Stimulated activated CD4-positive, alpha-beta T cell treated with anti-CD3 and anti-CD28 coated beads, Interleukin-1b, Interleukin-23, amount 100 ng/mL, for 48 hours (primary cell): ENCODE measurements at regions not wholly inside any gene's neighbourhood (a gene's known extent, or its start where the extent isn't known, plus 50 kb on each side); places are given as distances from the start of the nearest gene placed in this dataset.

Experiments used
- DNase-seq: peaks from one replicate; pipeline ENCODE4 v3.0.0-alpha.2; 2020

DNA sequence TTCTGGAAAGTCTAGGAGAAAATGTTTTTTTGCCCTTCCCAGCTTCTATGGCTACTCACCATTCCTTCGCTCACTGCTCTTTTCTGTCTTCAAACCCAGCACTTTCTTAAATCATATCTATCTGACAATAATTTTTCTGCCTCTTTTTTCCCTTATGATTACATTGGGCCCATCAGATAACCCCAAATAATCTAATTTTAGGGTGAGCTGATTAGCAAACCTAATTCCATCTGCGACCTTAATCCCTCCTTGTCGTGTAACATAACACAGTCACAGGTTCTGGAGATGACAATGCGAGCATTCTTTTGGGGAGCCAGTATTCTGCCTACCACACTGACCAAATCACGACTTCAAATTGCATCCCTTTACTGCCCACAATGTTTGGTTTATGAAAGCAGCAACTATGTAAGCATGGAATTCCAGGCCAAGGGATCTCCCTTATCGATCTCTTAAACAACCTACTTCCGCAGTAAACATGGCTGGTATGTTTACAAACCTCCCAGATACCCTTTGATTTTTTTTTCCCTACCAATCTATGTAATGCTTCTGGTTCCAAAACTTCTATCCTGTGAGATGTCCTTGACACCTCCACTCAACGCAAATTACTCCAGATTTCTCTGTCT lies 2122.2 kb downstream of the MAT2B start:
- no peak for DNase-seq

DNA sequence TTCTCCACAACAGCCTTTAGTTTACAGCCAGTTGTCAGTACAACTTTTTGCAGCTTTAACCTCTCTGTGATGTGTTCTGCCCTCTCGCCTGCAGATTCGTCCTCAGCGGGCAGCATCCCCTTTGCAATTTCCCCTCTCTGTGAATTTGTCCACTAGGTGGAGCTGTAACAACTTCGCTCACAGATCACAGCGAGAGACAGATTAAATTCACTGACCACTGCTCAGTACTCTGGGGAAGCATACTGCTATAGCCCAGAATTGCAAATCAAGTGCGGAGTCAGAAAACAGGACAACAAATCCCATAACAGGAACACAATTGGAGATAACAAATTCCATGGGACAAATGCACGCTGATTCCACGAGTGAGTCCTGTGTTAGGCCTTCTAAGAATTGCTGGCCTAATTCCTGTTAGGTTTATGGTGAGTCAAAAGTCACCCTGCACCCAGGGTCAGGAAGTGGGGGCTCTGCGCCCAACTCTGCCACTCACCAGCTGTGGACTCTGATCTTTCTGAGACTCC lies 2124.9 kb downstream of the MAT2B start:
- DNase-seq: peak; percentile 1

DNA sequence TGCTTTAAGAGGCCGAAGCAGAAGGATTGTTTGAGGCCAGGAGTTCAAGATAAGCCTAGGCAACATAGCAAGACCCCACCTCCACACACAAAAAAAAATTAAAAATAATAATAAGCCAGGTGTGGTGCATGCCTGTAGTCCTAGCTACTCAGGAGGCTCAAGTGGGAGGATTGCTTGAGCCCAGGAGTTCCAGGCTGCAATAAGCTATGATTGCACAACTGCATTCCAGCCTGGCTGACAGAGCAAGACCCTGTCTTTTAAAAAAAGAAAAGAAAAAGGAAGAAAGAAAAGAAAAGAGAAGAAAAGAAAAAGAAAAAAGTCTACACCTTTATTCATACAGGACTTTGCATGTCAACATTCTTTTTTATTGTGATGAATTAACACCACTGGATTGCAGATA lies 2125.8 kb downstream of the MAT2B start:
- DNase-seq: no peak

DNA sequence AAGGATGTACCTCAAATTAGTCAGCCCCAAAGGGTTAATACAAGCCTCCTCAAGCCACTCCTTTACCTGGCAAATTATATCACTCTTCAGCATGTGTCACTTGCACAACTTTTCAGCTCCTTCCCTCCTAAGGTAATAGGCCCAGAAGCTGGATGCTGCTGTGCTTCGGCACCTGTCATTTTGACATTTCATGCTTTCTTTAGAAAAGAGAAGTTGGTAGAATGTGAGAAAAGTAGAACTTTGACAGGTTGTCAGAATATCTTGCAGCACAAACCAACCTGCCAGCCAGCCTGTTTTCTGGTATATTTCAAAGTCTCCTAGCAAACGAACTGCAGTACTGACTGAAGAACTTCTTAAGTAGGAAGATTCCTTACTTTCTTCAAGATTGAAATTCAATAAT lies 2136.9 kb downstream of the MAT2B start:
- DNase-seq: no peak

DNA sequence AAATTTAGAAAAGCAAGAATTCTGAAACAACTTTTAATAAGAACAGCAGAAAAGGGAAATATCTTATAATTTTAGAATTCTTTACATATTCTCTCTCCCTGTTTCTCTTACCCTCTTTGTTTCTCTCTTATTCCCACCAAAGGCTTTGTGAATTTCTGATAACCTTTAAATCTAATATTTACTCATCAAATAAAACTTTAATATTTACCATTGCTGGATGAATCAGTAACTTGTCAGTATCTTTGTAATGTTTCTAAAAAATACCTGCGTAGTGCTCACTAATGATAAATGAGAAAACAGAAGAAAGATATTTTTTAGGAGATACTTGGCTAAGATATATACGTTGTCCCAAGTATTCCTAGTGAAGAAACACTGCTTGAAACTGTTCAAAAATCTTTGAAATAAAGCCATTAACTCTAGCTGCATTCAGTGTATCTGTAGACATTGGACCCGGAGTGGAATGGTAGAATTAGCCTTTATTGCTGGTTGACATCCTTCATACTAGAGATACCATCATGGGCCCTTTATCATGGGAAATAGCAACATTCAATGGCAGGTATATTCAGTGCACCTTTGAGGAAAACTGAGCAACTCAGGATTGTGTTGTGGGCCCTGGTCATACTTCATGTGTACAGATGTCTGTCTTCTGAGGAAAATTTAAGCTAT lies 2160.4 kb downstream of the MAT2B start:
- no peak for DNase-seq

DNA sequence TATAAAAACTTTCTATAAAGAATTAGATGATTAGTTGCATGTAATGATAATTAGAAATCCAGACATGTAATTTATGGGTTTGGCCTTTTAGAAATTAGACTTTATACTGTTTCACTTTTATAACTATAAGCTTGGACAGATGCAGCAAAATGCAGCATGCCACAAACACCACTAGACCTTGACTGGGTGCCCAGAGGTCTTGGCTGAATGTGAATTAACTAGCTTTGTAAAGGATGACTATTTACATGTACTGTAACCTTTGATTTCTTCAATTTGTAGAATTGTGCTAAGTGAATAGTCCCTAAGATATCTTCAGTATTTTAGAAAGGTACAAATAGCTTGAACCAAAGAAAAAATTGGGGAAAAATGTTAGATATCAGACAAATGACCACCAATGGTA lies 2168.1 kb downstream of the MAT2B start:
- no peak for DNase-seq

DNA sequence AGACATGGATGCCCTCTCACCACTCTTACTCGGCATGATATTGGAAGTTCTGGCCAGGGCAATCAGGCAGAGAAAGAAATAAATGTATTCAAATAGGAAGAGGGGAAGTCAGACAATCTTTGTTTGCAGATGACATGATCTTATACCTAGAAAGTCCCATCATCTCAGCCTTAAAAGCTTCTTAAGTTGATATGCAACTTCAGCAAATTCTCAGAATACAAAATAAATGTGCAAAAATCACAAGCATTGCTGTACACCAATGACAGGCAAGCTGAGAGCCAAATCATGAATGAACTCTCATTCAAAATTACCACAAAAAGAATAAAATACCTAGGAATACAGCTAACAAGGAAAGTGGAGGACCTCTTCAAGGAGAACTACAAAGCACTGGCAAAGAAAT lies 2190.4 kb downstream of the MAT2B start:
- DNase-seq: no peak

DNA sequence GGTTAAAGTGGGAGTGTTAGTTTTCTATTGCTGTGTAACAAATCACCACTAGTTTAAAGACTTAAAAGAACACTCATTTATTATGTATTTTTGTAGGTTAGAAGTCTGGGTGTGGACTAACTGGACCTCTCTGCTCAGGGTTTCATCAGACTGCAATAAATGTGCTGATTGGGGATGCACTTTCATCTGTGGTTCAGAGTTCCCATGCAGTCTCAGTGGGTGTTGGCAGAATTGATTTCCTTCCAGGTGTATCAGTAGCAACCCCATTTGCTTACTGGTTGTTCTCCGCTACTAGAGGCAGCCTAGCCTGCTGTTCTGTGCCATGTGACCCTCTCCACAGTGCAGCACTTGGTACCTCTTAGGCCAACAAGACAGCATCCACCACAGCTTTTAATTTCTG lies 2200.5 kb downstream of the MAT2B start:
- no peak for DNase-seq

DNA sequence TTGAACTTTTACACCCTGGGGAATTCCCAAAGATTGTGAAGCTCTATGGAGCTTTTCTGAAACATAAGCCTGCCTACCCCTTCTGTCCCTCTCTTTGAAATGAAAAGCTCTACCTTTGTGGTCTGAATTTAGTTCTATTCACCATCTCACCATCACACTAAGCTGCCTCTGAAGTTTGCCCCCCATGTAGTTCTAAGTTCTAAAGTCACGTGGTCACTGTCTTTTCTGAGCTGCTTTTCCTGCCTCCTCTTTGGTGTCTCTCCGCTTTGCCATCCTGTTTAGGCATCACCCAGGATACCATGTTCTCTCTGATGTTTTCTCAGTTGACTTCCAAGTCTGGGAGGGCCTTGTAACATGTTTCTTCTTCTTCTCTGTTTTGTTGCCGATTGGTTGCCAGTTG lies 2206.6 kb downstream of the MAT2B start:
- DNase-seq: no peak

DNA sequence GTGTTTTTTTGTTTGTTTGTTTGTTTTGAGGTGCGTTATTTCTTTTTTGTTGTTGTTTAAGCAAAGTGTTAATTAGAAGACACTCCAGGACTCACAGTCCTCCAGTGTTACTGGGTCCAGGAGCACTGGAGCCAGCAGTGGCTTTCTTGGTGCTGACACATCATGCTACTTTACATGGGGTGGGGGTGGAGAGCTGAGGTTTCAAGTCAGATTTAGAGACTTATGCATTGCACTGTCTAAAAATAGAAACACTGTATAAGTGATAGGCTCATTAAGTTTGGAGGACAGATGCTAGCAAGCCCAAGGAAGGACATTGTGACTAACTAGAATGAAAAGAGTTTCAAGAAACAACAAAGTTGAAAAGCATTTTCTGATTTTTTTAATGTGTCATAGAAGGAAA lies 2209.2 kb downstream of the MAT2B start:
- no peak for DNase-seq

DNA sequence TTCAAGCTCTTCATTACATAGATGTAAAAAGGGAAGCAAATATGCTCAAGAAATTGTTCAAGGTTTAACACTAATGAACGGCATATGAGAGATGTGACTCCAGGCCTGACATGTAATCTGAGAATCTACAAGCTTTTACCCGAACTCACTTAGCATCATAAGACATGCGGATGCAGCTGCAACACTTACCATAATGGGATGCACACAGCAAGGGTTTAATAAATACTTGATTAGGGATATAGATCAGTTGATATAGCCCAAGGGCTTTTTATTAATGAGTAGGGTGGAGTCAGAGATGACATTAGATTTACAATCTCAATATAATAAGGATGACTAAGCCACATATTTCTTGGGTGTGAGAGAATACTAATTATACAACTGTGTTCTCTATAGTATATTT lies 2215.5 kb downstream of the MAT2B start:
- no peak for DNase-seq

DNA sequence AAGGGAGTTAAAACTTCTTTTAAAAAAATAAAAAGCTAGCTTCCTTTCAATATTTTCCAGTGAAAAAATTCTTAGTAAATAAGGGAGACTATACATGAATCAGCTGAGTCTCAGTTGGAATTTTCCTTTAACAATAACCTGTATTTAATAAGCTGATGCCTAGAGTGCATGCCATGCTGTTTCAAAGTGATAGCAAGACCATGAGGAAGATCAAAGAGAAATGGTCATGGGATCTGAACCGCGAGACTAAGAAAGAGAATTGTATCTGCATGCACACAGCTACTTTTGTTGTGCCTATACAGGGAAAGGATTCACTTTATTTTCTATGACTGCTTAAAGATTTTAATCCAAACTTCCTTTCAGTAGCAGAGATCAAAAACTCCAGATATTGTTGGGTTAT lies 2217.0 kb downstream of the MAT2B start:
- DNase-seq: no peak

DNA sequence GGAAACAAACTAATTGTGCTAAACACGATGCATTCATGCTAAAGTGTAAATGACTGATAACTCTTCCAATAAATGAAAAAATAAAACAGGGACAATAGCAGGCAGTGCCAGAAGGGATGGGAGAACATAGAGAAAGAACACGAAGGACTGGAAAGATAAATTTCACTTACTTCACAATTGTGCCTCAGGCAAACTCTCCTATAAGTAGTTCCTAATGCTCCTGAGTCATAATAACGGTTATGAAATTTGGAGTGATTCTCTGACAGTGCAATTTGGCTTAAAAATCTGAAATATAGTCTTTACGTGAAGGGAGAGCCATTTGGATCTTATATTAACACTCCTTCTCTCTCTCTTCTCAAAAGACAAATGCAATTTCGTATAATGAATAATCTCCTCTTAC lies 2218.5 kb downstream of the MAT2B start:
- DNase-seq: no peak

DNA sequence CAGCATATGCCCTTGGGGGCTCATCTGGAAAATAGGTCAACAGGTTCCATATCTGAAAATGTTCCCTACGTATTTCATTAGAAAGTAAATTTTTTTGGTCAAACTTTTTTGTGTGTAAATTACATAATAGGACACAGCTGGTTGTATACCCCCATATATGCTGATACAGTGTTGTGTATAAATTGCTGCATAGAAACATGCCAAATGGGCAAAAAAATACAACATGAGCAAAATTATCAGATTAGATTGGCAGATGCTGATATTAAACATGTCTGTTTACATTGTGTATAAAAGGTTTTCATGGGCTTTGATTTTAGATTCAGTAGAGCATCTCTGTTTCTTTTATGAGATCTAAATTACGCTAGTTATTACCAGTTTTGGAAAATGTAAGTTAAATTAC lies 2223.0 kb downstream of the MAT2B start:
- DNase-seq: no peak

DNA sequence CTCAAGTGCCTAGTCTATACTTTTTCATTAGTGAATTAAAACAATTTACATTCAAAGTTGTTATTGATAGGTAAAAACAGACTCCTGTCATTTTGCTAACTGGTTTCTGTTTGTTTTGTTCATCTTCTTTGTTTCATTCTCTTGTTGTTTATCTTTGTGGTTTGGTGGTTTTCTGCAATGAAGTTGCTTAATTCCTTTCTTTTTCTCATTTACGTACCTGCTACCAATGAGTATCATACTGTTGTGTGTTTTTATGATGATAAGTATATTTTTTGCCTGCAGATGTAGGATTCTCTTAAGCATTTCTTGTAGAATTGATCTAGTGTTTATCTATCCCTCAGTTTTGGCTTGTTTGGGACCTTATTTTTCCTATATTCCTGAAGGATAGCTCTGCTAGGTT lies 2230.0 kb downstream of the MAT2B start:
- no peak for DNase-seq

DNA sequence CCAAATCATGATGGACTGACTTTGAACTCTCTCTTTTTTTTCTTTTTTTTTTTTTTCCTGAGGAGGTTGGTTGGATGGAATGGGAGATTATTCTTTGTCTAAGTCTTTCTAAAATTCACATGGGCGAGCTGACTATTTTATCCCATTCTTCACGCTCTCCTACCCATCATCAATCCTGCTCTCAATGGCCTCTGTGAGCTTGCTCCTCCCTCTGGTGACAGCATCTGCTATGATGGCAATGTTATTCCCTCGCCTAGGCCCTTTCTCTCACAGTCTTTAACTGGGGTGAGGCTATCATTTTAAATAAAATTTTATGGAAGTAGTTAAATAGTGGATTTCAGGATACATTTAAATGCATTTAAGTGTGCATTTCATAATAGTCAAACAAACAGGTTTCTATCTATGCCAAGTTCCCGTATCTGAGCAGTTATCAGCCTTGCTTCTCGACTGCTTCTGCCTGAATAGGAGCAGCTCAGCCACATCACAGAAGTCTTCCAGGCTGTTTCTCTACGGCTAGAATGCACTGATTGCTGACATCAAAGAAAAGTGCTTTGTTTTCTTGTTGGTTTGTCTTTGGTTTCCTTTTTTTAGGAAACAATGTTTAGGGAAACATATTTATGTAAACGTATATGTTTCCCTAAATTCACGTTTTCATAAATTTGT lies 2233.8 kb downstream of the MAT2B start:
- DNase-seq: no peak

DNA sequence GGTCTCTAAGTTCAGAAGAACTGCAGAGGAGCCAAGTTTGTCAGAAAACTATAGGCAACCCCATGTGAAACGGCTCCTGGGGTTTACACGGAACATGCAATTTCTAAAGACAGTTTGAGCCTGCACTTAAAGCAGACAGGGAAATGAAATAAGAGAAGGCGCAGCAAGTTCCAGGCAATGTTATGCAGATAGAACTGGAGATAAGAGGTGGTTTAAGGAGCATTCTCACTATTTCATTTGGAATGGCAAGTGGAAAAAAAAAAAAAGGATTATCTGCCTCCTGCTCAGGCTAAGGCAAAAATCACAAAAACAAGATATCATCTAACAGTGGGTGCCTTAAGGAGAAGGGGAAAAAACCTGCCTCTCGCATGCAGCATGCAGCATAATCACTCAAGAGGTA lies 2252.4 kb downstream of the MAT2B start:
- no peak for DNase-seq

DNA sequence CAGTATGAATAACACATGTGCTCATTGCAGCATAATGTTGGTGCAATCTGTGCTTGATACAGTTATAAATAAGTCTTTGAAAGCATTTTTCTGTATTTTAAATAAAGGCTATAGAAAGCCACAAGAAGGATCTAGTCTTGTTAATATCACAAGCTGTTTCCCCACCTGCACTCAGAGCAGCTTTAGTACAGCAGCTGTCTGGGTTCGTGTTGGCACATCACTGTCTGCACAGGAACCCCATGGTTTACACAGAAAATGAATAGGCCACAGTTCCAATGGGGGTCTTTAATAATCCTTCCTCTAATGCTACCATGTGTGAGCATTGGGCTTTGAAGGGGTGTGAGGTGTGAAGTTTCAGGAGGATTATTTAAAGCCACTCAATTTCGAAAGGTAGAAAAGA lies 2269.7 kb downstream of the MAT2B start:
- DNase-seq: no peak

DNA sequence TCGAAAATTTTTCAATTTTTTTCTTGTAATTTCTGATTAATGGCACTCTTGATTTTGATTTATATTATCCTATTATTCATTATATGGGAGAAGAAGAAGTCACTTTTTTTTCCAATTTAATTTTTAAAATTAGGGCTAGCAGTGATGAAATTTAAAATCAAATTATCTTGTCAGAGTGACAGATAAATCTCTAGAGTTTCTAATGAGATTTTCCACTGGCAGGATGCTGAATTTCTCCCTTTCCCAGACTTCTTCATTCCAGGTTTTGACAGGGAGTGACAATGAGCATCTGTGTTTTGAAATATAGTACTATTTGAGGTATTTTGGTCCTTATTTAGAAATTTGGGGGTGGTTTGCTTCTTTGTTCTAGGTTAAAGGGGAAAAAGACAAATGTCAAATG lies 2274.1 kb downstream of the MAT2B start:
- no peak for DNase-seq

DNA sequence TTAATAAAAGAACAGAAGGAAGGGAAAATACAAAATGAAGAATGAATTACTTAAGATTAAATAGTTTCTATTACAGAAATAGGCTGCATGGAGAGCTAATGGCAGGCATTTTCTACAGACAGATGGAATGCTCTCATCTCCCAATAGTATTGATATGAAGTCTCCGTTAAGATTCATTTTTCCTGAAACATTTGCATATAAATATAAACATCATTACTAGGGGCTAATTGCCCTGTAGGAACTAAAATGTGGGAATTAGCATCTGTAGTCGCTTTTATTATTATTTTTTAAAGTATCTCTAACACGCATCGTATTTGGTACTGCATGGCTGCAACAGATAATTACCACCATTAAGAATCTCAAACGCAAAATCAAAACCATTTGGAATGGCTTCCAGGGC lies 2275.5 kb downstream of the MAT2B start:
- DNase-seq: no peak

DNA sequence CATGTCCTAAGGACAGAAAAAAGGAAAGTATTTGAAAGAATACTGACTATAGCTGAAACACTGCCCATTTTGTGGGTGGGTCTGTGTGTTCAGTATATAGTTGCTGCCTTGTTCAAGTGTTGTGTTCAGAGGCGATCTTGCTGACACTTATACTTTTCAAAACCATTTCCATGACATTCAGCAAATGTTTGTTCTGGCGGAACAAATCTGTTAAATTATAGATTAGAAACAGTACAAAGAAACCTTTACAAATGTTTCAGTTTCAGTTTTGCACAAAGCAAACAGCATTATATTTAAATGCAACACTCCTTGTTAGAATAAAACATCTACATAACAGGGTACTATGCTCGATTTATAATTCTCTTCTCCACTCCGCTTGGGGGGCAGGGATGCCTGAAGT lies 2276.3 kb downstream of the MAT2B start:
- DNase-seq: no peak

DNA sequence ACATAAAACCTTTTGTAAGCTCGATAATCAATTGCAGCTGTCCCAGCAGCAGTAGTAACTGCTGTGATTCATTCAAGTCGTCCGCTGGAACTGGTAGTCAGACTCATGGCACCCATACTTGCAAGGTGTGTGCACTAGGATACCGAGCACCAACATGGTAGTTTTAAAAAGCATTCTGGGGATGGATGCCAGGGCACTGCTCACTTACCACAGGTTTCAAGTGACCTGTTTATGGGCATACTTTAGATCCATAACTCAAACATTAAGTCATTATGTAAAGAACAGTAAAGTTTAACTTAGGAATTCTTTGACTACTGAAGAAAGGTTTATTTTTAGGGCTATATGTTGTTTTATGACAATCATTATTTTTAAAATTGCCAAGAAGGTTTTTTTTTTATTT lies 2277.6 kb downstream of the MAT2B start:
- no peak for DNase-seq

DNA sequence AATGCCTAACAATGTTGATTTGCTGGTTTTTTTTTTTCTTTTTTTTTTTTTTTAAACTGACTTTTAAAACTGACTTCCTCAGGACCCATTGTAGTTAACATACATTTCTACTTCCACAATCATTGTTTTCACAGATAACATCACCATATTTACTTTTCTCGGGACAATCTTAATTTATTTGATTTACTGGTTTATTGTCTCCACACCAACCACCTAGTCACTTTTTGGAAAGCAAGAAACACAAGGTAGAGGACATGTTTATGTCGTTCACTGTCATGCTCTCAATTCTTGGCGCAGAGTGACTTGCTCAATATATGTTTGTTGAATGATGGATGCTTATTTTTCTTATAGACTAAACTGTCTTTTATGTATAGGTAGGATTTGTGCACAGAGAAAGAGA lies 2280.7 kb downstream of the MAT2B start:
- DNase-seq: no peak

DNA sequence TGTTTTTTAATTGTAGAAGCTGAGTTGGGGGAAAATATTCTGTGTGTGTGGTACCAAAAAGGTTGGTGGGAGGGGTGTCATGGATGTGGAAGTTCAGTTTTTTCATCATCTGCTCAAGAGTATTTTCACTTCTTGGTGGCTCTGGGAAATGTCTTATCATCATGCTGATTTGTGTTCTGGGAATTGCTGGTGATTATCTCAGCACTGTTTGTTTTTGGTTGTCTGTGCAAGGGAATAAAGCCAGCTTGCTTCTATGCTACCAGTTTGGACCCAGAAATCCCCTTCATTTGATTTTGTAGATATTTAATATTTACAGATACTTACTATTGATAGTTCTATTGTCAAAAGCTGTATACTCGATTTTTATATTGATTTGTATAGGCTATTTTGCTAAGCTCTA lies 2289.7 kb downstream of the MAT2B start:
- no peak for DNase-seq

DNA sequence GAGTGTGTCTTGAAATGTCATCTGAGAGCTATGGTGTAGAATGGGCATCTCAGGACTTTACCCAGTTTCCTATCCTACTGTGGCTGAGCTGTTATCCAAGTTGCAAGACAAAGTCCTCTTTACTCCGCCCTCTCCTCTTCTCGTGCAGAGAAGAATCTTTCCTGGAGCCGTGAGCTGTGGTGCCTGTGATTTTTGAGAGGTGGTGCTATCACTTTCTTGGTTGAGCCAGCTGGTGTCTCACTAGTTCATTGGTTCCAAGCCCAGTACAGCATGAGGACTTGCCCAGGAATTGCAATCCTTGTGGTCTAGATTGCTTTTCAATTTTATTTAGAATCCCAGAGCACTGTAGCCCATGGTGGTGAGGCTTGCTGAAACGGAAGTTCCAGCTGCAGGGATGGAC lies 2300.3 kb downstream of the MAT2B start:
- no peak for DNase-seq
